ENCODE measurements at regions not wholly inside any gene's neighbourhood (a gene's known extent, or its start where the extent isn't known, plus 50 kb on each side); places are given as distances from the start of the nearest gene placed in this dataset.
"Not testable (repeated sequence)": the region's sequence is repeated elsewhere in the genome, so short reads cannot be mapped to it uniquely, and the experiment has no call there.

DNA sequence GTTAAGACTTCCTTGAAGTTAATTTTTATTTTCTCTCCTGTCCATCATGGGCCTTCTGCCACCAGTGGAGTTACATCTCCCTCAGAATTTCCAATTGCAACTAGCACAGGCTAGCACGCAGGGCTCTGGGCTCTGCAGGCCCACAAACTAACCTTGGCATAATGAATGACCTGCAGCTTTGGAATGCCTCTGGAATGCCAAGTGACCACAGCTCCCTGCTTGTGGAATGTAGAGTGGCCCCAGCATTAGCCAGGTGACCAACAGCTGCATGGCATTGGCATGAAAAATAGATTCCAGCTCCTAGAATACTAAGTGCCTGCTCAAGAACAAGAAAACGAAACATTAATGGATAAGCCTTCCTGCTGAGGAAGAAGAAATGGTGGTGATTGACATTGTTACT, 726.1 kb downstream of the BRINP1 start:
- no peak for DNase-seq (ENCODE audit: low read depth in 2 of 2)

DNA sequence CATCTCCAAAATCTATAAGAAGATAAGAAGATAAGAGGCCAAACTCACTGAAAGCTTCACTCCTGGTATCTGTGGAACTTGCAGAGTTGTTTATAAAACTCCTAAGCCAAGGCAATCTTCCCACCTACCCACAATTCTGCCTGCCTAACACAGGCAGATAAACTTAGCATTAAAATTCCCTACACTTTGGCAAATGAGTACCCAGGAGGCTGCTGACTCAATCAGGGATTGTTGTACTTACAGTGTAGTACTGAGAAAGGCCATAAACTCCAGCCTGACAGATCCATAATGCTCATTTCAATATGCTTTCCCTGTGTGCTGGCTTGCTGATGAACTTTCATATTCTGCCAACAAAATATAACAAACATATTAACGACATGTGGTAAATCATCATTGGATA, 725.2 kb downstream of the BRINP1 start:
- DNase-seq (ENCODE audit: low read depth in 2 of 2), result no peak

DNA sequence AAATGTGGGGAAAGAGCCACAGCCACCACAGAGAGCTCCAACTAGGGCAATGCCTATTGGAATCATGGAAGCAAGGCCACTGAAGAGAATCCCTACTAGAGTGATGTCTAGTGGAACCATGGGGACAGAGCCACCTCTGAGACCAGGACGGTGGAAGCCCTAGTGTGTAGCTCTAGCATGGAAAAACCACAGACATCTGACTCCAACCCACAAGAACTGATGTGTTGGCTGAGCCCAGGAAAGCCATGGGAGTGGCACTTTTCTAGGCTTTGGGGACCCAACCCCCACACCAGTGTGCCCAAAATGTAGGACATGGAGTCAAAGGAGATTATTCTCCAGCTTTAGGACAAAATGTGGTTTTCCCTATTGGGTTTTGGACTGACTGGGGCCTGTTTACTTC, 721.9 kb downstream of the BRINP1 start:
- DNase-seq (ENCODE audit: low read depth in 2 of 2), result no peak

DNA sequence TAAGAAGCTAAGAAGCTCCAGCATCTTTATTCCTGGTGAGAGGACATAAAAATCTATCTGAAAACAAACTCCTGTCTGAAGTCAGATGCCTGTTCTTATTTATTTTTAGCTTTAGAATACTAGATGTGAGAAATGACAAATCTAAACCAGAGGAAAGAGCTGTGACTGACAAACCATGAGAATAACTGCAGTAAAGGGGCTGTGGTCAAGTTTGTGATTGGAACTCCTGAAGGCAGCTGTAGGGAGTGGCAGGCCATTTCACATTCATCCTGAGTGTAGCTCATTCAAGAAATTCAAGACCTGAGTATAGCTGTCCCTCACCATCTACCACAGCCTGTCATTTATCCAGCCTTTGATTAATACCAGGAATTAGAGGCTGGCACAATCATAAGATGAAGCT, 718.8 kb downstream of the BRINP1 start:
- no peak for DNase-seq (ENCODE audit: low read depth in 2 of 2)

DNA sequence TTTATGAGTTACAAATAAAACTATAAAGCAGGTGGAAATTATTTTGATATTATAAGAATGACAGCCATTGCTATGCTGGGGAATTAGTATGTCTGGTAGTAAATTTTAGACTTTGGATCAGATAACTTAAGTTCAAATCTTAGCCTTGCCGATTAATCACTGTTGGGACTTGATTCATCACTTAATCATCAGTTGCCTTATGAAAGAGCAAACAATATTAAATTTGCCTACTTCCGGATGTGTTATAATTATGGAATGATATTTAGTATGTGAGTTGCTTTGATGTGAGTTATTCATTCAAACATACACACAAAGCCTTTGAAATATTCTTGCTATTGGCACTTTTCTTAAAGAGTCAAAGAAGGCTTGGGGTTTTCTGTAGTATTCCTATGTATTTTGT, 717.7 kb downstream of the BRINP1 start:
- DNase-seq (ENCODE audit: low read depth in 2 of 2), result no peak

DNA sequence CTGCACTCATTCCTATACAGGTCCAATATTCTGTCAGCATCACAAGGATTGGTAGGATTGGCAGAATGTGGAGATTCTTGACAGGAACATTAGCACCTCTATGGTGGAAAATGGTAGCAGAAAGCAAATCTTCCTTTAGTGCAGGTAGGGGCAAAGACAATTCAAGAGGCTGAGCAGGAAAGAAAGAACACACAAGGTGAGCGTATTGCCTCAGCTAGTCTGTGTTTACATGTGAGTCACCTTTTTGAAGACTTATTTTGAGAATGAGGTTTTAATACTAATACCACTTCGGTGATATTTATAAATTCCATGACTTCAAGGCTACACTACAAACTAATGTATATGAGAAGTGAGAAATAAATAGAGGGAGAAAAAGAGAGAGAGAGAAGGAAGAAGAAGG, 717.0 kb downstream of the BRINP1 start:
- DNase-seq (ENCODE audit: low read depth in 2 of 2), result no peak

DNA sequence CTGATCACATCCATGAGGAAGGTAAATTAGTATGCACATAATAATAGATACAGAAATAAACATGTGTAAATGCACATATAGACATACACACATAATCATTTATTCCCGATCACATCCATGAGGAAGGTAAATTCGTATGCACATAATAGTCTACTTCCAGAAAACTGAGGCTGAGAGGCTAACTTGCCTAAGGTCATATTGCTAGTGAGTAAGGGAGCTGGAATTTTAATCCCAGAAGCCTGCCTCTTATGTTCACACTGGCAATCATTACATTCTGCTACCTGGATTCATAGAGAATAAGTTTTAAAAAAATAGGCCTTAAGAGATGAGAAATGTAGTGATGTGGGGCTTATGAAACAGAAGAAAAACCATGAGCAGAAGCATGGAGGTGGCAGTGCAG, 716.3 kb downstream of the BRINP1 start:
- DNase-seq (ENCODE audit: low read depth in 2 of 2), result no peak

DNA sequence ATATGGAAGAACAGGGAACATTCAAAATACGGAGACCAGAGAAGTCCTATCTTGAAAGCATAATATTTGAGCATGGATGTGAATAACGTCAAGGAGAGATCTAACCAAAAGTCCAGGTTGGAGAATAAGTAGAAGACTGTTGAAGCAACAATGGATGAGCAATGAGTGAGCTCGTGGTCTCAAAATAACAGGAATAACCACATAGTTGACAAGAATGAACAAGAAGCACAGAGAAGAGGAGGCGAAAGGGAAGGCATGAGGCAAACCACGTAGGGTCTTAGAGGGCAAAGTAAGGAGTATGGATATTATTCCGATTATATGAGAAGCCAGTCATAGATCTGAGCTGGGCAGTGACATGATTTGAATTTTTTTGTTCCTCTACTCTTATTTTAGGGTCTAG, 710.2 kb downstream of the BRINP1 start:
- DNase-seq (ENCODE audit: low read depth in 2 of 2), result no peak

DNA sequence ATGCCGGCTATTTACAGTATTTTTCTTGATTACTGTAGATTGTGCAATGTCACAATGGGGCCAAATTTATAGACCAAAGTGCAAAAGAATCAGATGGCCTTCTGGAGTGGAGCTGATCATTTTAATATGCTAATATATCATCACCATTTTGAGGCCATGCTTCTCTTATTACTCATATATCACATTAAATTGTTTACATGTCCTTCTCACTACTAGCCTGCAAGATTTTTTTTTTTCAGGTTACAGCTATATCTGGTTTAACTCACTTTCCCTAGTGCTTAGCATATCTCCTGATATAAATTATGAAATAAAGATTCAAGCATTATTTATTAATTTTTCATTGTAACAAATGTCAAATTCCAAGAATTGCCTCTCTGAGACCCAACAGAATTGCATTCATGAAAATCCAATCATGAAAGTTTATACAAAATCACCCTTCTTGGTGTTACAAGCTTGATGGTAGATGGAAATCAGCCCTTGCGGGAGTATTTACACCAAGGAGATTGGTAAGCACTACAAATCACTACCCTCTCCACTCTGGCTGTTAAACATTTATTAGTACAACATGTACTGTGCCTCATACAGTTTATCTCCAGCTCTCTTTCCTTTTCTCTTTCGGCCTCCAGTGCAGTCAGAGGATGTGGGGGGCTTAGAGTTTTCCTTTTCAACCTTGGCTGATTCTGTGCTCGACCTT, 703.9 kb downstream of the BRINP1 start:
- DNase-seq (ENCODE audit: low read depth in 2 of 2), result no peak

DNA sequence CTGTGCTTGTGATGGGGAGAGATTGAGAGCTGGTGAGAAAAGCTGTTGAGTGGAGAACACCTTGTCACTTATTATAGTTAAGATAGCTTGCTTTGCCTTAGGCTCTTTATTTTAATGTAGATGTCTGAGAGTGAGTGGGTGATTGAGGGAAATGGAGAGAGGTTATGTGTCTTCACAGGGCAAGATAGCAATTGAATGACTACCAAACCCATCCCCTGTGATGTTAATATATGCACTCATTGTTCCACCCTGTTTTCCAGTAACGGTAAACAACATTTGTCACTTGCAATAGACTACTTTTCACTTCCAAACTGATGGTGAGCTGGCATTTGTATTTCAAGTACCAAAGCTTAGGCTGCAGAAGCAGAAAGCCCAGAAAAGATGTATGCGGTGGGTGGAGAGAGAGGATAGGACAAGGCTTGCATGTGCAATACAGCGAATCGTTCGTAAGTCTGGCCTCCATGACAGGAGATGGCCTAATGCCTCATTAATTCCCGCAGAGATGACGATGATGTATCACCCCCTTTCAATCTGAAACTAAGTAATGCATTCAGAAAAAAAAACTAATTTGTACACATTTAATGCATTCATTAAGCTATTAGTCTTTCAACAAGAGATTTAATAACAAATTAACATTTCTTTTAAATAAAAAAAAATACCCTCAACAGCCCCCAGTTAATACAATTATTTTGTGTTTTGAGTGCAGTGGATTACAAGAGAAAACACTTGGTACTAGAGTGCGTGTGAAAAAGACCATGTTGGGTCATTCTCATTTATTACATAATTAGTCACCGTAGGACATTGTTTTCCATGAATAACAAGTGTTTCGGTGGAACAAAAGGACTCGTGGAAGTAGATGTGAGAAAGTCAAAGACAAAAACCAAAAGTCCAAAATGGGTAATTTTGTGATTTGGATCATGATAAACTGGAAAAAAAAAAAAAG, 699.0 kb downstream of the BRINP1 start:
- DNase-seq (ENCODE audit: low read depth in 2 of 2), result no peak

DNA sequence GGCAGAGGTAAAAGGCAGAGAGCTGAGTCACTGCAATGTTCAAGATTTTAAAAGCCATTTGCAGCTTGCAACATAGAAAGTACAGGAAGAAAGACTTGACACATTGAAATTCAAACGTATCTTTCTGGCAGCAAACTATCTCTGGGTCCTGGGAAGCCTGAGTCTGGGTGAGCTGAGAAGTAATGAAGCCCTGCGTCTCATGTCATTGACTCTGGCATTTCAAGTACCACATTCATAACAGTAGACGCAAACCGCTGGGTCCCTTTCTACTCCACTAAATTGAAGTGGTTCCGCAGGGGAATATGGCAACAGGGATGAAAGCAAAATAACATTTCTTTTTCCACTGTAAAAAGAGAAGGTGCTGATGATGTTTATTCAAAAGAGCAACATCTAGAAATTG, 694.3 kb downstream of the BRINP1 start:
- DNase-seq (ENCODE audit: low read depth in 2 of 2), result no peak

DNA sequence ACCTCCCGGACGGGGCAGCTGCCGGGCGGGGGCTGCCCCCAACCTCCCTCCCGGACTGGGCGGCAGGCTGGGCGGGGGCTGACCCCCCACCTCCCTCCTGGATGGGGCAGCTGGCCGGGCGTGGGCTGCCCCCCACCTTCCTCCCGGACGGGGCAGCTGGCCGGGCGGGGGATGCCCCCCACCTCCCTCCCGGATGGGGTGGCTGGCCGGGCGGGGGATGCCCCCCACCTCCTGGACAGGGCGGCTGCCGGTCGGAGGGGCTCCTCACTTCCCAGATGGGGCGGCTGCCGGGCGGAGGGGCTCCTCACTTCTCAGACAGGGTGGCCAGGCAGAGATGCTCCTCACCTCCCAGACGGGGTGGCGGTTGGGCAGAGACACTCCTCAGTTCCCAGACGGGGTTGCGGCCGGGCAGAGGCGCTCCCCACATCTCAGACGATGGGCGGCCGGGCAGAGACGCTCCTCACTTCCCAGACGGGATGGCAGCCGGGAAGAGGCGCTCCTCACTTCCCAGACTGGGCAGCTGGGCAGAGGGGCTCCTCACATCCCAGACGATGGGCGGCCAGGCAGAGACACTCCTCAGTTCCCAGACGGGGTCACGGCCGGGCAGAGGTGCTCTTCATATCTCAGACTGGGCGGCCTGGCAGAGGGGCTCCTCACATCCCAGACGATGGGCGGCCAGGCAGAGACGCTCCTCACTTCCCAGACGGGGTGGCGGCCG, 691.1 kb downstream of the BRINP1 start:
- not testable (repeated sequence) for DNase-seq (ENCODE audit: low read depth in 2 of 2)

DNA sequence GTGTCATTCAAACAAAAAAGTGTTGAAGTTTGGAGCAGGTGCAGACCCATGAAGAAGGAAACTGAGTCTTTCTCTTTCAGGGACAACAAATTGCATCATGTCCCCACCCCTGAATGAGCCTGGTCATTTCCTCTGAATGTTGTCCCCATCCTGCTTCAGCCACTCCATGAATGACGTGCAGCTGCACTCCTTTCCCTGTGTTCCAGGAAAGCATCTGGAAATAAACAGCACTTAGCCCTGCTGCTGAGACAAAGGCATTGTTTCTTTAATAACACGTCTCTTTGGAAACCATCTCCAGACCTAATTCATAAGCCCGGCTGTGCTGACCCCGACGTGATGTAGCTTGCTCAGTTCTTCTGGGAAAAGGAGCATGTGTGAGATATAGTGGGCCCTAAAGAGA, 682.3 kb downstream of the BRINP1 start:
- DNase-seq (ENCODE audit: low read depth in 2 of 2), result no peak

DNA sequence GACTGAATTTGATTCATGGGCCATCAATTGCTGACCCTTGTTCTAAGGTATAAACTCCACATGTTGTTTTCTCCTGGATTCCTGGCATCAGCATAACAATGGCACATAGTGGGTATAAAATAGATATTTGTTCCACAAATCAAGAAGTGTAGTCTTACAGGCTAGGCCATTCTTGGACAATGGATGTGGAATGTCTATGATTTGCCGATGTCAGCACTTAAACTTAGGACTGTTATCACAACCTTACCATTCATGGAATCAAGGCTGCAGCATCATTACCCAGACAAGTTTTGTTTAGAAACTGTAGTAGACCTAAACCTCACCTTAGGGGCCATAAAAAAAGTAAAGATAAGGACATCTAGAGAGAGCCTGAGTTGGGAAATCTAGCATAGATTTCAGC, 680.0 kb downstream of the BRINP1 start:
- no peak for DNase-seq (ENCODE audit: low read depth in 2 of 2)

DNA sequence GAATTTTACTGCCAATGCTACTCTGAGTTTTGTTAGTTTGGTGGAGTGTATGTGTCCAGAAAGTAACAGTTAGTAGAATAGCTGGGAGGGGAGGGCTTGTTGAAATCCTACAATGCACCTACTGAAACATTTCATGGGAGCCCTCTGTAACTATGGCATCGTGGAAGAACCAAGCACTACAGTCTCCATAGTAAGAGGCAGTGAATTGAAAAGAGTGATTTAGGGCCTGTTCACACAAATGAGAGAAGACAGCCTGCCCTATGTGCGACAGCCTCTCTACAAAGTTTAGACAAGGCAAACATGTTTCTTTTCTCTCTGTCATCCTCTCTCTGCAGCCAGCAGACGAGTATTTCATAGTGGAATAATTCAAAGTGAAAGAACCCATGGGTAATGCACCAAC, 676.6 kb downstream of the BRINP1 start:
- DNase-seq (ENCODE audit: low read depth in 2 of 2), result no peak

DNA sequence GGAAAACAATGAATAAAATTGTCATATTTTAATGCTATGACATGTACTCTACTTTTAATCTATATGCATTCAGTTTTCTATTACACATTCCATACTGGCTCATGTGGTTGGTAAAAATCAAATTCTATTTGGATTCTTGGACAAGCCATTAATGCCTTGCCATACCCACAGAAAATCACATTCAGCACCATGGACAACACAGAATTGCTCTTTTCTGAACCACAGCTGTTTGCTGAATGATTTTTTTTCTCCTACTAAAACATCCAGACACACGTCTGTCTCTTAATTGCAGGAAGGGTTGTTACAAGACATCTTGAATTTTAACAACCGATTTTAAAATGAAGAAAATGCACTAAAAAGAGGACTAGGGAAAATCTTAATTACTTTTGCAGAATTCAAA, 675.6 kb downstream of the BRINP1 start:
- no peak for DNase-seq (ENCODE audit: low read depth in 2 of 2)

DNA sequence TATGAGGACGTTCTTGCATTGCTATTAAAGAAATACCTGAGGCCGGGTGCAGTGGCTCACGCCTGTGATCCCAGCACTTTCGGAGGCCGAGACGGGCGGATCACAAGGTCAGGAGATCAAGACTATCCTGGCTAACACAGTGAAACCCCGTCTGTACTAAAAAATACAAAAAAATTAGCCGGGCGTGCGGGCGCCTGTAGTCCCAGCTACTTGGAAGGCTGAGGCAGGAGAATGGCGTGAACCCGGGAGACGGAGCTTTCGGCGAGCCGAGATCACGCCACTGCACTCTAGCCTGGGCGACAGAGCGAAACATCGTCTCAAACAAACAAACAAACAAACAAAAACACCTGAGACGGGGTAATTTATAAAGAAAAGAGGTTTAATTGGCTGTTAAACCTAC, 674.0 kb downstream of the BRINP1 start:
- DNase-seq (ENCODE audit: low read depth in 2 of 2), result not testable (repeated sequence)

DNA sequence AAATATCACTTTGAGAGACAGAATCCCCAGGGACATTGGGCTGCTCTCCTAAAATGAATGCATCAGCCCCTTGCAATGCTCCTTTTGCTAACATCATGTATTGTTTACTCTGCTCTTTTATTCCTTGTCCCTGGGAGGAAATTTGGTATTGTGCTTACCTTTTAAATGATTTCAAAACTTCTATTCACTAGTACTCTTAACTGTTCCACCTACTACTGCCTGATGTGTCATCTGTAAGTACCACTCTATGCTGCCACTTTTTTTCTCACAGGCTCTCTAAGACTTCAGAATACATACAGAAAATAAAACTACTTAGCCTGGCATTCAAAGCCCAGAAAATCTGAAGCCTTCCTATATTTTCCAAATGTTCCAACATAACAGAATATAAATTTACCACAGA, 667.2 kb downstream of the BRINP1 start:
- DNase-seq (ENCODE audit: low read depth in 2 of 2), result no peak

DNA sequence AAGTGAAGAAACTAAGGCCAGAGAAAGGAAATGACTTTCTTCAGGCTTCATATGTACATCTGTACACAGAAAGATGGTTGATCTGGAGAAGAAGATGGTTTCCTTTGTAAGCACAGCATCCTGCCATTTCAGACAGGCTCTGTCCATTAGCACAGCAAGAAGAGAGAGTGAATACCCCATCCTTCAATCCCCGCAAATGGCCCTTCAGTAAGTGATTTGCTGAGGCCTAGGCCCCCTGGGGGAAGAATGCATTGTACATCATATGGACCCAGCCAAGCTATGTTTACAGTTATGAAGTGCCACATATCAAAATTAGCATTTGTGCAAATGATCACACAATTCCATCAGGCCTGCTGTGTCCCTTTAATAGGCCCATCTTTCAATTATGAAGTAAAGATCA, 657.4 kb downstream of the BRINP1 start:
- DNase-seq (ENCODE audit: low read depth in 2 of 2), result no peak

DNA sequence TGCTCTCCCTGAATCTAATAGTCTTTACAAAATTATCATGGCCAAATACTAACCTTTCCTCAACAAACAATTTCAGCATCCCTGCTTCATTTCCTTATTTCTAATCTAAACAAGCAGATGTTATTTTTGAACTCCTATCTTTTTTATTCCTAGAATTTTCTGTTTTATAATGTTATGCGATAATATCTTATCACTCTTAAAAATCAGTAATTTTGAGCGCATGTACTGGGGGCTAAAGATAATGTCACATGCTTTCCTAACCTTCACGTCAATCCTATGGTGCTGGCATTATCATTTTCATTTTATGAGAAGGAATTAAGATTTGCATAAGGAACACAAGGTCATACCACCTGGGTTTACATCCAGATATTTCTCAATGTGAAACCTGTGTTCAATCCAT, 648.0 kb downstream of the BRINP1 start:
- DNase-seq (ENCODE audit: low read depth in 2 of 2), result no peak

DNA sequence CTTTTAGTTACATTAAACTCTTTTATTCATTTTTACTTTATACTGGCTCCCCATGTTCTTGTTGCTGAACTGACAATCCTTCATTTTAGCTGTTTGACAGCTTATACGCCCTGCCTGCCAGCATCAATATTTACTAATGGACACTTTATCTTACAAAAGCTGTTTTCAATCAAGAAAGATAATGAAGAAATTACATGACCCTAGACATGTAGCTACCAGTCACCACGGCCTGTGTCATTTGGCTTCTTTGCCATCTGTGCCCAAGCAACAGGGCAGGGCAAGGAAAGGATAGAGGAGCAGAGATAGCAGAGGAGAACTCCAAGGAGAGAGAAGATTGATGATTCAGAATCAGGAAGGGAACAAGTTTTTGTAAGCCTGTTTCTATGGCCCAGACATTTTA, 647.3 kb downstream of the BRINP1 start:
- DNase-seq (ENCODE audit: low read depth in 2 of 2), result no peak

DNA sequence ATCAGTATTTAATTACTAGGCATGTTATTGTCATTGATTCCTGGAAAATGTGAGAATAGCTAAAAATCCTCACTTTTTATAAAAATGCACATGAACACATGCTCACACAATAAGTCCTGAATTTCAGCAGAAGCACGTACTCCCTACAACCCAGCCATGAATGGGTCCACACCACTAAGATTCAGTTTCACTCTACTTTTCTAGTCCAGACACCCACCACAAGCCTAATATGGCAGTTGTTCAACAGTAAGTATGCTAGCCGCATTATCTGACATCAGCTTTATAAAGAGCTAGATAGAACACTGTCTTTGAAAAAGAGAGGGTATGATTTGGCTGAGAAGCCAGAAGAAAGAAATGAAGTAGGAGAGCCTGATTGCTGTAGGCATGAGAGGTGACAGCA, 639.3 kb downstream of the BRINP1 start:
- no peak for DNase-seq (ENCODE audit: low read depth in 2 of 2)

DNA sequence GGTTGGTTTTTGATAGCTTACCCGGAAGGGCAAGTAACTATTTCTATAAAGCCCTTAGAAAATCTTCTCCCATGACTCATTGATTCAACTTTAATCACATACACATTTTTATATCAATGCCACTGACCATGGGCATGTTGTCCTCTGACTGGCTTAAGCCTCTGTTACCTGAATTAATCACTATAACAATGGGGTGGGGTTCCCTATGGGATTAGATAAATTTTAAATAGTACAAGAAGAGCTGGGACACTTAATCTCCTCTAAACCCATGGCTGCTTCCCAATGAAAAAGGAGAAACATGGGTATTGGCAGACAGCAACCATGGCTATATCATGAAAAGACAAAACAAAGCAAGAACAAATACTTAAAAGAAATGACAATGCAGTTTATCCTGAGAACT, 636.2 kb downstream of the BRINP1 start:
- DNase-seq (ENCODE audit: low read depth in 2 of 2), result no peak
